GM04503 (cell line): ENCODE measurements at regions not wholly inside any gene's neighbourhood (a gene's known extent, or its start where the extent isn't known, plus 50 kb on each side); places are given as distances from the start of the nearest gene placed in this dataset.
A peak's percentile ranks its signal among the peaks of the same experiment; 100 is the strongest.

Source experiments
- DNase-seq: peaks from one replicate; pipeline ENCODE4 v3.0.0-alpha.2; 2012; ENCODE audit warnings: low read depth

GRCh38 chr14:26204366-26204727 is 393.5 kb downstream of the NOVA1 start:
- DNase-seq, result no peak

GRCh38 chr14:26200687-26201086 is 397.1 kb downstream of the NOVA1 start:
- no peak for DNase-seq

- peak; percentile 17 for DNase-seq
These were observed 398.1 kb downstream of the NOVA1 start for GRCh38 chr14:26199590-26200370.

GRCh38 chr14:26199096-26199495 is 398.7 kb downstream of the NOVA1 start:
- no peak for DNase-seq

- DNase-seq, result no peak
These were observed 403.0 kb downstream of the NOVA1 start for GRCh38 chr14:26194816-26195215.

GRCh38 chr14:26191671-26192070 is 406.2 kb downstream of the NOVA1 start:
- DNase-seq, result no peak

GRCh38 chr14:26191123-26191522 is 406.7 kb downstream of the NOVA1 start:
- no peak for DNase-seq

GRCh38 chr14:26190646-26191045 is 407.2 kb downstream of the NOVA1 start:
- DNase-seq, result no peak

- DNase-seq, result no peak
These were observed 409.7 kb downstream of the NOVA1 start for GRCh38 chr14:26187996-26188620.

GRCh38 chr14:26180221-26180620 is 417.6 kb downstream of the NOVA1 start:
- DNase-seq, result no peak

GRCh38 chr14:26175658-26176057 is 422.2 kb downstream of the NOVA1 start:
- DNase-seq, result no peak

- no peak for DNase-seq
These were observed 423.4 kb downstream of the NOVA1 start for GRCh38 chr14:26174395-26174794.

GRCh38 chr14:26173581-26174110 is 424.2 kb downstream of the NOVA1 start:
- DNase-seq, result no peak

- no peak for DNase-seq
These were observed 425.4 kb downstream of the NOVA1 start for GRCh38 chr14:26172396-26172795.

- DNase-seq, result no peak
These were observed 426.9 kb downstream of the NOVA1 start for GRCh38 chr14:26170885-26171284.

- no peak for DNase-seq
These were observed 434.1 kb downstream of the NOVA1 start for GRCh38 chr14:26163761-26164160.

GRCh38 chr14:26157517-26157916 is 440.3 kb downstream of the NOVA1 start:
- no peak for DNase-seq

- no peak for DNase-seq
These were observed 454.8 kb downstream of the NOVA1 start for GRCh38 chr14:26143057-26143456.

GRCh38 chr14:26138764-26139445 is 458.9 kb downstream of the NOVA1 start:
- DNase-seq, result no peak

- DNase-seq, result no peak
These were observed 460.7 kb downstream of the NOVA1 start for GRCh38 chr14:26137161-26137560.

GRCh38 chr14:26132061-26132645 is 465.7 kb downstream of the NOVA1 start:
- DNase-seq, result no peak

GRCh38 chr14:26130690-26131089 is 467.1 kb downstream of the NOVA1 start:
- DNase-seq, result no peak
